OCI-LY3 (cell line): ENCODE measurements at regions not wholly inside any gene's neighbourhood (a gene's known extent, or its start where the extent isn't known, plus 50 kb on each side); places are given as distances from the start of the nearest gene placed in this dataset.

Experiments used
- EZH2phosphoT487 ChIP-seq: fragments of 200-600 bp; shearing (Covaris generic); IDR thresholded peaks from 2 replicates; pipeline ENCODE4 v1.6.1; 2018; ENCODE audit warnings: antibody characterized with exemption, mixed run types, low read depth
- TF ChIP-seq, protein P1 (sequence below): fragments of 200-600, 300-600 bp; sonication (generic); IDR thresholded peaks from 2 replicates; pipeline ENCODE4 v1.5.1; 2014; ENCODE audit warnings: antibody characterized with exemption, low read length, low read depth

DNA sequence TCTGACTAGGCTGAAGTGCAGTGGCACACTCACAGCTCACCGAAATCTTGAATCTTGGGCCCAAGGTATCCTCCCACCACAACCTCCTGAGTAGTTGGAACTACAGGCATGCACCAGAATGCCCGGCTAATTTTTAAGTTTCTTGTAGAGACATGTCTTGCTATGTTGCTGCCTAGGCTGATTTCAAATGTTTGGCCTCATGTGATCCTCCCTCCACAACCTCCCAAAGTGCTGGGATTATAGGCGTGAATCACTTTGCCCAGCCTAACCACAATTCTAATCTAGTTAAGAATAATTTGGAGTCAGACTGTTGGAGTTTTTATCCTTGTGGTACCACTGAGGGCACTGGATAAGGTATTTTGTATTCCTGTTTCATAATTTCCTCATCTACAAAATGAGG, 317.5 kb upstream of the AGA start:
- TF ChIP-seq, protein P1, sequence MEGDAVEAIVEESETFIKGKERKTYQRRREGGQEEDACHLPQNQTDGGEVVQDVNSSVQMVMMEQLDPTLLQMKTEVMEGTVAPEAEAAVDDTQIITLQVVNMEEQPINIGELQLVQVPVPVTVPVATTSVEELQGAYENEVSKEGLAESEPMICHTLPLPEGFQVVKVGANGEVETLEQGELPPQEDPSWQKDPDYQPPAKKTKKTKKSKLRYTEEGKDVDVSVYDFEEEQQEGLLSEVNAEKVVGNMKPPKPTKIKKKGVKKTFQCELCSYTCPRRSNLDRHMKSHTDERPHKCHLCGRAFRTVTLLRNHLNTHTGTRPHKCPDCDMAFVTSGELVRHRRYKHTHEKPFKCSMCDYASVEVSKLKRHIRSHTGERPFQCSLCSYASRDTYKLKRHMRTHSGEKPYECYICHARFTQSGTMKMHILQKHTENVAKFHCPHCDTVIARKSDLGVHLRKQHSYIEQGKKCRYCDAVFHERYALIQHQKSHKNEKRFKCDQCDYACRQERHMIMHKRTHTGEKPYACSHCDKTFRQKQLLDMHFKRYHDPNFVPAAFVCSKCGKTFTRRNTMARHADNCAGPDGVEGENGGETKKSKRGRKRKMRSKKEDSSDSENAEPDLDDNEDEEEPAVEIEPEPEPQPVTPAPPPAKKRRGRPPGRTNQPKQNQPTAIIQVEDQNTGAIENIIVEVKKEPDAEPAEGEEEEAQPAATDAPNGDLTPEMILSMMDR: no peak
- no peak for TF ChIP-seq EZH2phosphoT487
